Fibroblast of lung (primary cell): ENCODE measurements at regions not wholly inside any gene's neighbourhood (a gene's known extent, or its start where the extent isn't known, plus 50 kb on each side); places are given as distances from the start of the nearest gene placed in this dataset.

ENCODE experiments used
- EZH2 ChIP-seq: IDR thresholded peaks from 2 replicates; pipeline ENCODE4 v1.5.1; 2012; ENCODE audit warnings: low read length, control low read depth, mild to moderate bottlenecking; ENCODE audit errors: missing control alignments
- TF ChIP-seq, protein P1 (sequence below), 2 donors: IDR thresholded peaks in 1 of 2; conservative IDR thresholded peaks in 1 of 2; 1 replicate in 1 of 2; 2 replicates in 1 of 2; pipeline ENCODE4 v1.5.1; 2011 to 2012; ENCODE audit warnings: low read length in 2 of 2, control low read depth in 1 of 2, inconsistent platforms in 1 of 2, low read depth in 1 of 2, mild to moderate bottlenecking in 1 of 2

GRCh38 chr1:82897549-82897948 is 1096.8 kb downstream of the ADGRL2 start:
- TF ChIP-seq, protein P1, sequence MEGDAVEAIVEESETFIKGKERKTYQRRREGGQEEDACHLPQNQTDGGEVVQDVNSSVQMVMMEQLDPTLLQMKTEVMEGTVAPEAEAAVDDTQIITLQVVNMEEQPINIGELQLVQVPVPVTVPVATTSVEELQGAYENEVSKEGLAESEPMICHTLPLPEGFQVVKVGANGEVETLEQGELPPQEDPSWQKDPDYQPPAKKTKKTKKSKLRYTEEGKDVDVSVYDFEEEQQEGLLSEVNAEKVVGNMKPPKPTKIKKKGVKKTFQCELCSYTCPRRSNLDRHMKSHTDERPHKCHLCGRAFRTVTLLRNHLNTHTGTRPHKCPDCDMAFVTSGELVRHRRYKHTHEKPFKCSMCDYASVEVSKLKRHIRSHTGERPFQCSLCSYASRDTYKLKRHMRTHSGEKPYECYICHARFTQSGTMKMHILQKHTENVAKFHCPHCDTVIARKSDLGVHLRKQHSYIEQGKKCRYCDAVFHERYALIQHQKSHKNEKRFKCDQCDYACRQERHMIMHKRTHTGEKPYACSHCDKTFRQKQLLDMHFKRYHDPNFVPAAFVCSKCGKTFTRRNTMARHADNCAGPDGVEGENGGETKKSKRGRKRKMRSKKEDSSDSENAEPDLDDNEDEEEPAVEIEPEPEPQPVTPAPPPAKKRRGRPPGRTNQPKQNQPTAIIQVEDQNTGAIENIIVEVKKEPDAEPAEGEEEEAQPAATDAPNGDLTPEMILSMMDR (conservative IDR thresholded peaks at IDR 0.05 in 1 of 2, IDR thresholded peaks at IDR 0.05 in 1 of 2; ENCODE audit: low read depth in 1 of 2, low read length in 2 of 2) = no peak
- TF ChIP-seq EZH2 = no peak
